ENCODE measurements at regions not wholly inside any gene's neighbourhood (a gene's known extent, or its start where the extent isn't known, plus 50 kb on each side); places are given as distances from the start of the nearest gene placed in this dataset.
A peak's percentile ranks its signal among the peaks of the same experiment; 100 is the strongest.

DNA sequence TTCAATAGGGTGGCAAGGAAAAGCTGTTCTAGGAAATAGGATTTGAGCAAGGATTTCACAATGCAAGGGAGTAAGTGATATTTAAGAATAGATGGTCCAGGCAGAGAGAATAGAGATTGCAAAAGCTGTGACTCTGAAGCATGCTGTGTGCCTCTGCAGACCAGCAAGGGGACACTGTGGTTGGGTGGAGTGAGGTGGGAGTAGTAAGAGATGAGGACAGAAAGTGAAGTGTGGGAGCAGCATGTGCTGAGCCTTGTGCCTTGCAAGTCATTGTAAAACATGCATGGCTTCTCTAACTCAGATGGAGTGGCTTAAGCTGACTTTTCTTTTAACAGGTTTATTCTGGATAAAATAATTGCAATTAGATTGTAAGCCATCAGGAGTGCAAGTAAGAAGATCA is 442.4 kb downstream of the CCSER2 start:
- no peaks in the 10 kb centered on the region for H3K36me3 Mint-ChIP-seq (ENCODE audit: low read depth)
- H3K4me3 Mint-ChIP-seq: no peak overlapping the region
- H3K9me3 Mint-ChIP-seq: peaks cover 16% of the 10 kb centered on the region
- no peak for TF ChIP-seq CTCF (IDR thresholded peaks at IDR 0.05)
- DNase-seq: no peak
- H3K4me1 Mint-ChIP-seq: peaks cover 7% of the 10 kb centered on the region
- H3K27me3 Mint-ChIP-seq (ENCODE audit: low read depth, poor library complexity): peaks cover under 1% of the 10 kb centered on the region
- no peak overlapping the region for H3K27ac Mint-ChIP-seq

GRCh38 chr10:84783386-84783785 is 455.0 kb downstream of the CCSER2 start:
- DNase-seq: peak; percentile 44

GRCh38 chr10:84783909-84784308 is 455.5 kb downstream of the CCSER2 start:
- no peak for DNase-seq
- Mint-ChIP-seq H3K4me1 (peaks cover 4% of the 10 kb centered on the region), H3K4me3 (no peak overlapping the region), H3K9me3 (peaks cover 14% of the 10 kb centered on the region), H3K27me3 (ENCODE audit: low read depth, poor library complexity) (peaks cover 3% of the 10 kb centered on the region), H3K27ac (no peak overlapping the region), H3K36me3 (ENCODE audit: low read depth) (peaks cover 11% of the 10 kb centered on the region)
- TF ChIP-seq CTCF (IDR thresholded peaks at IDR 0.05): no peak

More at GRCh38 chr10:84783386-84783785, 455.0 kb downstream of the CCSER2 start:
- peaks cover 11% of the 10 kb centered on the region for H3K36me3 Mint-ChIP-seq (ENCODE audit: low read depth)
- peaks cover 4% of the 10 kb centered on the region for H3K4me1 Mint-ChIP-seq
- no peak overlapping the region for H3K27ac Mint-ChIP-seq
- H3K4me3 Mint-ChIP-seq: no peak overlapping the region
- H3K9me3 Mint-ChIP-seq: peaks cover 15% of the 10 kb centered on the region
- peak; percentile 75 for TF ChIP-seq CTCF (IDR thresholded peaks at IDR 0.05)
- H3K27me3 Mint-ChIP-seq (ENCODE audit: low read depth, poor library complexity): peaks cover 3% of the 10 kb centered on the region

GRCh38 chr10:84784749-84785148 is 456.4 kb downstream of the CCSER2 start:
- Mint-ChIP-seq H3K4me1 (peaks cover 4% of the 10 kb centered on the region), H3K9me3 (peaks cover 5% of the 10 kb centered on the region), H3K36me3 (ENCODE audit: low read depth) (peaks cover 4% of the 10 kb centered on the region), H3K27ac (no peak overlapping the region), H3K4me3 (no peak overlapping the region), H3K27me3 (ENCODE audit: low read depth, poor library complexity) (peaks cover 3% of the 10 kb centered on the region)
- TF ChIP-seq CTCF (IDR thresholded peaks at IDR 0.05): no peak
- DNase-seq: no peak

GRCh38 chr10:84789026-84789425 is 460.6 kb downstream of the CCSER2 start:
- H3K27me3 Mint-ChIP-seq (ENCODE audit: low read depth, poor library complexity): peaks cover 3% of the 10 kb centered on the region
- TF ChIP-seq CTCF (IDR thresholded peaks at IDR 0.05): no peak
- H3K4me1 Mint-ChIP-seq: no peaks in the 10 kb centered on the region
- H3K4me3 Mint-ChIP-seq: no peak overlapping the region
- no peak overlapping the region for H3K27ac Mint-ChIP-seq
- H3K36me3 Mint-ChIP-seq (ENCODE audit: low read depth): no peaks in the 10 kb centered on the region
- H3K9me3 Mint-ChIP-seq: no peaks in the 10 kb centered on the region
- no peak for DNase-seq

GRCh38 chr10:84798312-84798711 is 469.9 kb downstream of the CCSER2 start:
- H3K4me1 Mint-ChIP-seq: no peaks in the 10 kb centered on the region
- no peaks in the 10 kb centered on the region for H3K36me3 Mint-ChIP-seq (ENCODE audit: low read depth)
- no peaks in the 10 kb centered on the region for H3K9me3 Mint-ChIP-seq
- TF ChIP-seq CTCF (IDR thresholded peaks at IDR 0.05): no peak
- H3K27me3 Mint-ChIP-seq (ENCODE audit: low read depth, poor library complexity): peaks cover 3% of the 10 kb centered on the region
- no peak overlapping the region for H3K27ac Mint-ChIP-seq
- no peak for DNase-seq
- no peak overlapping the region for H3K4me3 Mint-ChIP-seq
